H9 (cell line): ENCODE measurements at regions not wholly inside any gene's neighbourhood (a gene's known extent, or its start where the extent isn't known, plus 50 kb on each side); places are given as distances from the start of the nearest gene placed in this dataset.

Experiments used
- DNase-seq: peaks from one replicate; pipeline ENCODE4 v3.0.0-alpha.2; 2017
- H2AFZ ChIP-seq: one replicate; pipeline ENCODE4 v1.6.1; 2013; ENCODE audit warnings: mild to moderate bottlenecking, low read length, control low read depth, moderate library complexity
- H2AK5ac ChIP-seq: 2 replicates; pipeline ENCODE4 v1.6.1; 2013; ENCODE audit warnings: low read length, control low read depth, mixed read lengths; ENCODE audit not compliant: insufficient read length
- H2BK120ac ChIP-seq: one replicate; pipeline ENCODE4 v1.6.1; 2013; ENCODE audit warnings: low read depth, mild to moderate bottlenecking, low read length, control low read depth, inconsistent platforms; ENCODE audit not compliant: poor library complexity, severe bottlenecking
- H2BK12ac ChIP-seq: 2 replicates; pipeline ENCODE4 v1.6.1; 2013; ENCODE audit warnings: low read length, control low read depth, mixed read lengths, low read depth; ENCODE audit not compliant: insufficient read length
- H2BK15ac ChIP-seq: 2 replicates; pipeline ENCODE4 v1.6.1; 2013; ENCODE audit warnings: low read depth, low read length, control low read depth
- H2BK20ac ChIP-seq: one replicate; pipeline ENCODE4 v1.6.1; 2013; ENCODE audit warnings: low read depth, mild to moderate bottlenecking, low read length, control low read depth, inconsistent platforms; ENCODE audit not compliant: poor library complexity, severe bottlenecking
- H2BK5ac ChIP-seq: 2 replicates; pipeline ENCODE4 v1.6.1; 2013; ENCODE audit warnings: low read length, control low read depth, mixed read lengths; ENCODE audit not compliant: insufficient read length
- H3K14ac ChIP-seq: 2 replicates; pipeline ENCODE4 v1.6.1; 2013; ENCODE audit warnings: low read length, control low read depth; ENCODE audit not compliant: insufficient read depth
- H3K18ac ChIP-seq: 2 replicates; pipeline ENCODE4 v1.6.1; 2013; ENCODE audit warnings: low read depth, mild to moderate bottlenecking, mixed read lengths, low read length, control low read depth; ENCODE audit not compliant: insufficient read length
- H3K23ac ChIP-seq: 2 replicates; pipeline ENCODE4 v1.6.1; 2013; ENCODE audit warnings: low read length, control low read depth, mixed read lengths, low read depth; ENCODE audit not compliant: insufficient read length
- H3K23me2 ChIP-seq: 2 replicates; pipeline ENCODE4 v1.6.1; 2013; ENCODE audit warnings: low read depth, mild to moderate bottlenecking, mixed read lengths, low read length, control low read depth; ENCODE audit not compliant: insufficient read length, poor library complexity, severe bottlenecking
- H3K27ac ChIP-seq: 2 replicates; pipeline ENCODE4 v1.5.1; 2013; ENCODE audit warnings: low read length, control low read depth, mixed read lengths, low read depth; ENCODE audit not compliant: insufficient read length
- H3K27me3 ChIP-seq: 2 replicates; pipeline ENCODE4 v1.6.1; 2013; ENCODE audit warnings: low read length, control low read depth, inconsistent platforms; ENCODE audit not compliant: insufficient read depth
- H3K4ac ChIP-seq: 2 replicates; pipeline ENCODE4 v1.6.1; 2013; ENCODE audit warnings: low read depth, mild to moderate bottlenecking, control low read depth, inconsistent platforms, low read length, moderate library complexity
- H3K4me1 ChIP-seq: 2 replicates; pipeline ENCODE4 v1.6.1; 2013; ENCODE audit warnings: low read length, control low read depth, inconsistent platforms; ENCODE audit not compliant: insufficient read depth
- H3K4me2 ChIP-seq: 2 replicates; pipeline ENCODE4 v1.6.1; 2013; ENCODE audit warnings: low read length, control low read depth, mixed read lengths; ENCODE audit not compliant: insufficient read length, insufficient read depth
- H3K56ac ChIP-seq: 2 replicates; pipeline ENCODE4 v1.6.1; 2013; ENCODE audit warnings: low read depth, mild to moderate bottlenecking, mixed read lengths, low read length, control low read depth; ENCODE audit not compliant: insufficient read length
- H3K79me1 ChIP-seq: 2 replicates; pipeline ENCODE4 v1.6.1; 2013; ENCODE audit warnings: low read depth, mild to moderate bottlenecking, moderate library complexity, low read length, control low read depth, inconsistent platforms; ENCODE audit not compliant: insufficient read depth, poor library complexity, severe bottlenecking
- H3K79me2 ChIP-seq: 2 replicates; pipeline ENCODE4 v1.6.1; 2013; ENCODE audit warnings: low read length, control low read depth, inconsistent platforms; ENCODE audit not compliant: insufficient read depth
- H3K9ac ChIP-seq: 2 replicates; pipeline ENCODE4 v1.6.1; 2013; ENCODE audit warnings: low read length, control low read depth, mixed read lengths; ENCODE audit not compliant: insufficient read length; ENCODE audit errors: extremely low read depth
- H3K9me3 ChIP-seq: one replicate; pipeline ENCODE4 v1.6.1; 2013; ENCODE audit warnings: low read depth, low read length, inconsistent platforms; ENCODE audit not compliant: control insufficient read depth
- H3T11ph ChIP-seq: one replicate; pipeline ENCODE4 v1.6.1; 2013; ENCODE audit warnings: mild to moderate bottlenecking, low read length, control low read depth, inconsistent platforms
- H4K20me1 ChIP-seq: one replicate; pipeline ENCODE4 v1.6.1; 2013; ENCODE audit not compliant: control insufficient read depth, insufficient read length, insufficient read depth
- H4K5ac ChIP-seq: 2 replicates; pipeline ENCODE4 v1.6.1; 2013; ENCODE audit warnings: low read depth, mild to moderate bottlenecking, mixed read lengths, low read length, control low read depth; ENCODE audit not compliant: insufficient read length
- H4K8ac ChIP-seq: replicated peaks from 2 replicates; pipeline ENCODE4 v1.6.1; 2013; ENCODE audit warnings: low read length, control low read depth, mixed read lengths, low read depth; ENCODE audit not compliant: insufficient read length
- H4K91ac ChIP-seq: 2 replicates; pipeline ENCODE4 v1.6.1; 2013; ENCODE audit warnings: low read depth, mild to moderate bottlenecking, moderate library complexity, mixed read lengths, low read length, control low read depth; ENCODE audit not compliant: insufficient read length
- H3K27ac Mint-ChIP-seq, 3 experiments: 2 replicates in 2 of 3; 3 replicates in 1 of 3; pipeline ENCODE4 v1.8.0; 2020 to 2021; ENCODE audit warnings: mixed read lengths in 3 of 3, mild to moderate bottlenecking in 1 of 3, moderate library complexity in 1 of 3
- H3K27me3 Mint-ChIP-seq: 2 replicates; pipeline ENCODE4 v1.8.0; 2021; ENCODE audit warnings: low read depth, mild to moderate bottlenecking, moderate library complexity, mixed read lengths
- H3K36me3 Mint-ChIP-seq, 3 experiments: 2 replicates in 2 of 3; 3 replicates in 1 of 3; pipeline ENCODE4 v1.8.0; 2020 to 2021; ENCODE audit warnings: low read depth in 3 of 3, mixed read lengths in 3 of 3; ENCODE audit not compliant: insufficient read depth in 1 of 3
- H3K4me1 Mint-ChIP-seq, 2 experiments: 2 replicates each; pipeline ENCODE4 v1.8.0; 2020; ENCODE audit warnings: mixed read lengths in 2 of 2
- H3K4me3 Mint-ChIP-seq, 2 experiments: 2 replicates in 1 of 2; 3 replicates in 1 of 2; pipeline ENCODE4 v1.8.0; 2020 to 2021; ENCODE audit warnings: mild to moderate bottlenecking in 2 of 2, mixed read lengths in 2 of 2, moderate library complexity in 1 of 2
- H3K9me3 Mint-ChIP-seq, 2 experiments: 2 replicates in 1 of 2; 3 replicates in 1 of 2; pipeline ENCODE4 v1.8.0; 2020; ENCODE audit warnings: mild to moderate bottlenecking in 2 of 2, mixed read lengths in 2 of 2, moderate library complexity in 1 of 2
- TF ChIP-seq, protein P1 (sequence below): fragments of 200-600 bp; sonication (generic); conservative IDR thresholded peaks from 3 replicates; pipeline ENCODE4 v1.8.0; 2021; ENCODE audit warnings: antibody characterized with exemption, mild to moderate bottlenecking

GRCh38 chrX:26581091-26581490 lies 365.1 kb downstream of the MAGEB5 start:
- Histone ChIP-seq H3K14ac (no peak overlapping the region), H2AK5ac (no peak overlapping the region), H3T11ph (no peak overlapping the region), H3K18ac (no peak overlapping the region), H3K23ac (no peak overlapping the region), H4K91ac (no peak overlapping the region), H3K27ac (no peak overlapping the region), H3K23me2 (no peaks in the 10 kb centered on the region), H3K79me1 (no peaks in the 10 kb centered on the region), H2BK120ac (no peak overlapping the region), H4K5ac (no peak overlapping the region), H3K56ac (no peak overlapping the region), H3K27me3 (no peaks in the 10 kb centered on the region), H3K9me3 (no peaks in the 10 kb centered on the region), H2AFZ (no peak overlapping the region), H3K79me2 (no peaks in the 10 kb centered on the region), H2BK15ac (no peak overlapping the region), H3K4ac (no peak overlapping the region), H2BK12ac (no peak overlapping the region), H4K8ac (no peak overlapping the region), H2BK5ac (no peak overlapping the region), H3K4me1 (no peaks in the 10 kb centered on the region), H2BK20ac (no peak overlapping the region), H3K4me2 (no peak overlapping the region), H3K9ac (no peak overlapping the region), H4K20me1 (no peaks in the 10 kb centered on the region)
- Mint-ChIP-seq H3K36me3 (peaks cover 0 to 2% (median 0%) of the 10 kb centered on the region in 3 experiments; a peak in 2 of 7 replicates), H3K9me3 (peaks cover 56 to 63% of the 10 kb centered on the region in 2 experiments), H3K4me3 (no peak overlapping the region), H3K4me1 (peaks cover 0 to under 1% of the 10 kb centered on the region in 2 experiments; a peak in 1 of 4 replicates), H3K27me3 (no peaks in the 10 kb centered on the region), H3K27ac (no peak overlapping the region)
- no peak for DNase-seq
- TF ChIP-seq, protein P1, sequence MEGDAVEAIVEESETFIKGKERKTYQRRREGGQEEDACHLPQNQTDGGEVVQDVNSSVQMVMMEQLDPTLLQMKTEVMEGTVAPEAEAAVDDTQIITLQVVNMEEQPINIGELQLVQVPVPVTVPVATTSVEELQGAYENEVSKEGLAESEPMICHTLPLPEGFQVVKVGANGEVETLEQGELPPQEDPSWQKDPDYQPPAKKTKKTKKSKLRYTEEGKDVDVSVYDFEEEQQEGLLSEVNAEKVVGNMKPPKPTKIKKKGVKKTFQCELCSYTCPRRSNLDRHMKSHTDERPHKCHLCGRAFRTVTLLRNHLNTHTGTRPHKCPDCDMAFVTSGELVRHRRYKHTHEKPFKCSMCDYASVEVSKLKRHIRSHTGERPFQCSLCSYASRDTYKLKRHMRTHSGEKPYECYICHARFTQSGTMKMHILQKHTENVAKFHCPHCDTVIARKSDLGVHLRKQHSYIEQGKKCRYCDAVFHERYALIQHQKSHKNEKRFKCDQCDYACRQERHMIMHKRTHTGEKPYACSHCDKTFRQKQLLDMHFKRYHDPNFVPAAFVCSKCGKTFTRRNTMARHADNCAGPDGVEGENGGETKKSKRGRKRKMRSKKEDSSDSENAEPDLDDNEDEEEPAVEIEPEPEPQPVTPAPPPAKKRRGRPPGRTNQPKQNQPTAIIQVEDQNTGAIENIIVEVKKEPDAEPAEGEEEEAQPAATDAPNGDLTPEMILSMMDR: no peak
